ENCODE measurements at regions not wholly inside any gene's neighbourhood (a gene's known extent, or its start where the extent isn't known, plus 50 kb on each side); places are given as distances from the start of the nearest gene placed in this dataset.

DNA sequence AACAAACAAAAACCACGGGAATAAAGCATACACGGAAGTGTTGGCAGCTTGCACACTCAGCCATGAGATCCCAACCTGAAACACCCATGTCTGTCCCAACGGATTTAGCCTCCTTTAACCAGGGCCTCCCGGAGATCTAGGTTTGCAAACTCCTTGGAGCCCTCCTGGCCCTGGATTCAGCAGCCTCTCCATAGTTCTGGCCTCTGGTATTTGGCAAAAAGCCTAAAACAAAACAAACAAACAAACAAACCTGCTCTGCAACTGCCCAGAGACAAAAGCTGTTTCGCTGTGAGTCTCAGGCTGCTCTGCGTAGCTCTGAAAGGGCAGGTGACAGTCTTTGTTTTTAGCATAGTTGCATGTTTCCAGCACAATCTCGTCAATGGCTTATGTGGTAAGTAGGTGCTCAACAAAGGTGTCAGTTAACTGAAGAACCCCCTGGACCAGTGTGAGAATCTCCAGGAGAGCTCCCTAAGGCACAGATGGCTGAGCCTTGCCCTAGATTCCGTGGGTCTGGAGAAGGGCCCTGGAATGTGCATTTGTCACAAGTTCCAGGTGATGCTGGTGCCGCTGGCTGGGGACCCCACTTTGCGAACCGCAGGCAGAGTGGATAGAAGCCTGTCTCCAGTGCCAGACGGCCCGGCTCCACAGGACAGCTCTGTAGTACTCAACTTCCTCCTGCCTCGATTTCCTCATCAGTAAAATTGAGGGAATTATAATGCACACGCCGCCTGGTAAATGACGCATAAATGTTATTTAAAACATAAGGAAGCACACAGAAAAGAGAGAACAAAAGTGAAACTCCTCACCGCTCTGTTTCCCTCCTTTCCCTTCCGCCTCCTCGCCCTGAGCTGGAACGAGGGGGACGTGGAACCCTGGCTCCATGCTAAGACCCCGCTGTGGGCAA lies 86.2 kb downstream of the RIPK4 start:
- Histone ChIP-seq H3K36me3 (ENCODE audit: control insufficient read depth in 1 of 2, insufficient read depth in 2 of 2, low read length in 2 of 2) (no peaks in the 10 kb centered on the region), H3K9me3 (ENCODE audit: control insufficient read depth in 1 of 2, low read length in 2 of 2) (no peaks in the 10 kb centered on the region), H3K4me1 (ENCODE audit: control insufficient read depth in 1 of 2, insufficient read depth in 2 of 2, low read length in 2 of 2) (peaks cover 24 to 33% of the 10 kb centered on the region in 2 donors), H3K27me3 (ENCODE audit: control insufficient read depth in 1 of 2, insufficient read depth in 2 of 2, low read length in 2 of 2) (no peaks in the 10 kb centered on the region), H3K4me3 (ENCODE audit: low read depth in 1 of 2, low read length in 2 of 2) (no peak overlapping the region), H3K27ac (ENCODE audit: low read depth, low read length) (peak overlapping the region; percentile 27), H3K9ac (ENCODE audit: low read depth in 1 of 2, low read length in 2 of 2) (peak overlapping the region; percentile 12 to 28)

DNA sequence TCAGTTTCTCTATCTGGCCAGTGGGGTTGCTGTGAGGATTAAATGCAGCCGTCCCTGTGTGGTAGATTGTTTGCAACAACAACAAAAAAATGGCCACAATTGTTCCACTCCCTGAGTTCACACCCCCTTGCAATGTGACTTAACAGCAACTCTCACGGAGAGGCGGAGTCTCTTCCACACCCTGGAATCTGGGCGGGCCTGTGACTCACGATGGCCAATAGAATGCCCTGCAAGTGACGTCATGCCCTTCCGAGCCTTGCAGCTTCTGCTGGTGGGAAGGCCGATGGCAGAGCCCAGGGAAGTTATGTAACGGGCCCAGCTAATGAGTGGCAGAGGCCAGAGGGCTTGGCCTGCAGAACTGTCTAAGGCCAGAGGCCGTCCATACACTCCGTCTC lies 87.9 kb downstream of the RIPK4 start:
- Histone ChIP-seq H3K9me3 (ENCODE audit: control insufficient read depth in 1 of 2, low read length in 2 of 2) (no peaks in the 10 kb centered on the region), H3K4me3 (ENCODE audit: low read depth in 1 of 2, low read length in 2 of 2) (peak overlapping the region; percentile 53 to 58), H3K9ac (ENCODE audit: low read depth in 1 of 2, low read length in 2 of 2) (peak overlapping the region; percentile 84 to 94), H3K4me1 (ENCODE audit: control insufficient read depth in 1 of 2, insufficient read depth in 2 of 2, low read length in 2 of 2) (peaks cover 18 to 27% of the 10 kb centered on the region in 2 donors), H3K27me3 (ENCODE audit: control insufficient read depth in 1 of 2, insufficient read depth in 2 of 2, low read length in 2 of 2) (no peaks in the 10 kb centered on the region), H3K36me3 (ENCODE audit: control insufficient read depth in 1 of 2, insufficient read depth in 2 of 2, low read length in 2 of 2) (no peaks in the 10 kb centered on the region), H3K27ac (ENCODE audit: low read depth, low read length) (peak overlapping the region; percentile 98)

DNA sequence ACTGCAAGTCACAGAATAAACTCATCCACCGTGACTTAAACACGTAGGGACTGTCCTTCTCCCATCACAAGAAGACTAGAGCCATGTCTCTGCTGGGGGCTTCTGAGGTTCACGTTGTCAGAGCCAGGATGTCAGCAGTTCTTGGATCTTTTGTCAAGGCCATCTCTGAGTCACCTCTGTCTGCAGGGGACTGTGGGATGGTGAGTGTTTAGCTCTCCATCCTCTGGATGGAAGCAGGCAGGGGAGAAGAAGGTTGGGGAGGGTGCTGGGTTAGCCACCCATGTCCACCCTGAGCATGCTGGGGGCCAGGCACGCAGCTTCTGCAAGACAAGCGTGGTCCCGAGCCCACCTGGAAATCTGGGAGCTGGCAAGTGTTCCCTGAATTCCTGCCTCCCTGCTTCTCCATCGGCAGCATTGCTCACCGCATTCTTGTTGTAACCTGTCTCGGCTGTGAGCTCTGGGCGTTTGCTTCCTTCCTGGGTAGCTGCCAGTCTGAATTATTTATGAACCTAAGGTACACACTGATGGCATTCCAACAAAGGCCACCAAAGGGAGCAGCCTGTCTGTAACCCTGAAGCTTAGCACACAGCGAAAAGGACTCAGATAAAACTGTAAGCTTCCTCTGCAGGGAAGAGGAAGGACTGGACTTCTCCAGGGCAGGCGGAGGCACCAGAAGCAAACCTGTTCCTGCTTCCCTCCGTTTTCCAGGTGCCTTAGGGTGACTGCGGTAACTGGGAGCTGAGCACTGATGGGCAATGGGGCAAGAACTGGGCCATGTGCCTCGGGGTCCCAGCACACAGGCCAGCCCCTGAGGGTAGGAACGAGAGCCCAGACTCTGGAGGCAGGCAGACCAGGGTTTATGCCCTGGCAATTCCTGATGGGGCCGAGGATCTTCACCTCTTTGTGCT lies 88.6 kb downstream of the RIPK4 start:
- Histone ChIP-seq H3K36me3 (ENCODE audit: control insufficient read depth in 1 of 2, insufficient read depth in 2 of 2, low read length in 2 of 2) (no peaks in the 10 kb centered on the region), H3K9ac (ENCODE audit: low read depth in 1 of 2, low read length in 2 of 2) (peak overlapping the region; percentile 84 to 94), H3K4me3 (ENCODE audit: low read depth in 1 of 2, low read length in 2 of 2) (peak overlapping the region; percentile 53 to 58), H3K4me1 (ENCODE audit: control insufficient read depth in 1 of 2, insufficient read depth in 2 of 2, low read length in 2 of 2) (peaks cover 18 to 27% of the 10 kb centered on the region in 2 donors), H3K27me3 (ENCODE audit: control insufficient read depth in 1 of 2, insufficient read depth in 2 of 2, low read length in 2 of 2) (no peaks in the 10 kb centered on the region), H3K9me3 (ENCODE audit: control insufficient read depth in 1 of 2, low read length in 2 of 2) (no peaks in the 10 kb centered on the region), H3K27ac (ENCODE audit: low read depth, low read length) (peak overlapping the region; percentile 98)

DNA sequence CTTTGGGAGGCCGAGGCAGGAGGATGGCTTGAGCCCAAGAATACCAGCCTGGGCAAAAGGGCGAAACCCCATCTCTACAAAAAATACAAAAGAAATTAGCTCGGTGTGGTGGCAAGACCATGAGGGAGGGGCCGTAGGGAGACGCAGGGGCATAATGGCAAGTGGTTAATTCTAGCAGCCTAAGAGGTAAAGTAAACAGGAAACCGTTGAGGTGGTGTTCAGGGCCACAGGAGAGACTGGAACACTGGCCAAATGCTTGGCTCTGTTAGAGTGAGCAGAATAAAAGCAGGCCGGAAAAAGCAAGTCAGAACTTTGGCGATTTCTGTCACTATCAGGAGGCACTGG lies 89.2 kb downstream of the RIPK4 start:
- Histone ChIP-seq H3K27me3 (ENCODE audit: control insufficient read depth in 1 of 2, insufficient read depth in 2 of 2, low read length in 2 of 2) (no peaks in the 10 kb centered on the region), H3K4me1 (ENCODE audit: control insufficient read depth in 1 of 2, insufficient read depth in 2 of 2, low read length in 2 of 2) (peaks cover 18 to 27% of the 10 kb centered on the region in 2 donors), H3K9ac (ENCODE audit: low read depth in 1 of 2, low read length in 2 of 2) (peak overlapping the region in 1 of 2 donors; percentile 84), H3K4me3 (ENCODE audit: low read depth in 1 of 2, low read length in 2 of 2) (no peak overlapping the region), H3K27ac (ENCODE audit: low read depth, low read length) (peak overlapping the region; percentile 98), H3K9me3 (ENCODE audit: control insufficient read depth in 1 of 2, low read length in 2 of 2) (no peaks in the 10 kb centered on the region), H3K36me3 (ENCODE audit: control insufficient read depth in 1 of 2, insufficient read depth in 2 of 2, low read length in 2 of 2) (no peaks in the 10 kb centered on the region)

DNA sequence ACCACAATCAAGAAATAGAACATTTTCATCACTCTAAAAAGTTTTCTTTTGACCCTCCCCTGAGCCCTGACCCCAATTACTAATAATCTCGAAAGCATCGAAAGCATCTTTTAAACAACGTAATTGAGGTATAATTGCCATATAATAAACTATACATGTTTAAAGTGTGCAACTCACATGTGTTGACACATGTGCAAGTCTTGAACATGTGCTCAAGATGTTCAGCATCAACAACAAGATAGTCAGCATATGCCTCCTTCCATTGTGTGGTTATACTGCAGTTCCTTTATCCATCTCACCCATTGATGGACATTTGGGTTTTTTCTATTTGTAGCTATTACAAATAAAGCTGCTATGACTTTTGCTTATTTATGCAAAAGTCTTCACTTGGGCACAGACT lies 90.7 kb downstream of the RIPK4 start:
- no peaks in the 10 kb centered on the region for H3K9me3 ChIP-seq (ENCODE audit: control insufficient read depth in 1 of 2, low read length in 2 of 2)
- H3K9ac ChIP-seq (ENCODE audit: low read depth in 1 of 2, low read length in 2 of 2) = no peak overlapping the region
- H3K27ac ChIP-seq (ENCODE audit: low read depth, low read length) = no peak overlapping the region
- no peaks in the 10 kb centered on the region for H3K36me3 ChIP-seq (ENCODE audit: control insufficient read depth in 1 of 2, insufficient read depth in 2 of 2, low read length in 2 of 2)
- no peak overlapping the region for H3K4me3 ChIP-seq (ENCODE audit: low read depth in 1 of 2, low read length in 2 of 2)
- H3K27me3 ChIP-seq (ENCODE audit: control insufficient read depth in 1 of 2, insufficient read depth in 2 of 2, low read length in 2 of 2) = no peaks in the 10 kb centered on the region
- H3K4me1 ChIP-seq (ENCODE audit: control insufficient read depth in 1 of 2, insufficient read depth in 2 of 2, low read length in 2 of 2) = peaks cover 18 to 27% of the 10 kb centered on the region in 2 donors

DNA sequence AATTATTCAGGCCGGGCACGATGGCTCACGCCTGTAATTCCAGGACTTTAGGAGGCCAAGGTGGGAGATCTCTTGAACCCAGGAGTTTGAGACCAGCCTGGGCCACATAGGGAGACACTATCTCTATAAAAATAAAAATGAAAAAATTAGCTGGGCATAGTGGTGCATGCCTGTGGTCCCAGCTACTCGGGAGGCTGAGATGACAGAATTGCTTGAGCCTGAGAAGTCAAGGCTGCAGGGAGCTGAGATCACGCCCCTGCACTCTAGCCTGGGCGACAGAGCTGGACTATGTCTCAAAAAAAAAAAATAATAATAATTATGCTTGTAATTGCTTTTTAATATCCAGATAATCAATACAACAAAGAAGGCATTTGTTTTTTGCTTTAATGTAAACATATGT lies 91.3 kb downstream of the RIPK4 start:
- Histone ChIP-seq H3K27ac (ENCODE audit: low read depth, low read length) (no peak overlapping the region), H3K9me3 (ENCODE audit: control insufficient read depth in 1 of 2, low read length in 2 of 2) (no peaks in the 10 kb centered on the region), H3K4me1 (ENCODE audit: control insufficient read depth in 1 of 2, insufficient read depth in 2 of 2, low read length in 2 of 2) (peaks cover 18 to 27% of the 10 kb centered on the region in 2 donors), H3K4me3 (ENCODE audit: low read depth in 1 of 2, low read length in 2 of 2) (no peak overlapping the region), H3K9ac (ENCODE audit: low read depth in 1 of 2, low read length in 2 of 2) (no peak overlapping the region), H3K36me3 (ENCODE audit: control insufficient read depth in 1 of 2, insufficient read depth in 2 of 2, low read length in 2 of 2) (no peaks in the 10 kb centered on the region), H3K27me3 (ENCODE audit: control insufficient read depth in 1 of 2, insufficient read depth in 2 of 2, low read length in 2 of 2) (no peaks in the 10 kb centered on the region)

DNA sequence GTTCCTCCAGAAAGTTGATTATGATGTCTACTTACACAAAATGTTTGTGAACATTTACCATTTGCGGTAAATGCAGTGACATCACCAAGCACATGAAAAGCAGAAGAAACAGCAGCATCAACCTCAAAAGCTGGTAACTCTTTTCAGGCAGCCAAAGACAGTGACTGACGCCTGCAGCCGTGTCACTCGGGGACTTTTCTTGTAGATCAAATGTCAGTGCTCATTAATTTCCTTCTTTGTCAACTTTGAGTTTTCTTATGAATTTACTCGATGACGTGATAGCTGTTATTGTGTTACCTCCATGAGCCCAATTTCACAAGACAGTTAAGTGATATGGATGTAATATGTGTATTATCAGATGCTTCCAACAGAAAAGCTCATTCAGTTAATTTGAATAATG lies 92.5 kb downstream of the RIPK4 start:
- peaks cover 18% of the 10 kb centered on the region in 2 donors for H3K4me1 ChIP-seq (ENCODE audit: control insufficient read depth in 1 of 2, insufficient read depth in 2 of 2, low read length in 2 of 2)
- no peak overlapping the region for H3K4me3 ChIP-seq (ENCODE audit: low read depth in 1 of 2, low read length in 2 of 2)
- no peak overlapping the region for H3K27ac ChIP-seq (ENCODE audit: low read depth, low read length)
- H3K27me3 ChIP-seq (ENCODE audit: control insufficient read depth in 1 of 2, insufficient read depth in 2 of 2, low read length in 2 of 2) = no peaks in the 10 kb centered on the region
- no peak overlapping the region for H3K9ac ChIP-seq (ENCODE audit: low read depth in 1 of 2, low read length in 2 of 2)
- no peaks in the 10 kb centered on the region for H3K9me3 ChIP-seq (ENCODE audit: control insufficient read depth in 1 of 2, low read length in 2 of 2)
- H3K36me3 ChIP-seq (ENCODE audit: control insufficient read depth in 1 of 2, insufficient read depth in 2 of 2, low read length in 2 of 2) = no peaks in the 10 kb centered on the region

DNA sequence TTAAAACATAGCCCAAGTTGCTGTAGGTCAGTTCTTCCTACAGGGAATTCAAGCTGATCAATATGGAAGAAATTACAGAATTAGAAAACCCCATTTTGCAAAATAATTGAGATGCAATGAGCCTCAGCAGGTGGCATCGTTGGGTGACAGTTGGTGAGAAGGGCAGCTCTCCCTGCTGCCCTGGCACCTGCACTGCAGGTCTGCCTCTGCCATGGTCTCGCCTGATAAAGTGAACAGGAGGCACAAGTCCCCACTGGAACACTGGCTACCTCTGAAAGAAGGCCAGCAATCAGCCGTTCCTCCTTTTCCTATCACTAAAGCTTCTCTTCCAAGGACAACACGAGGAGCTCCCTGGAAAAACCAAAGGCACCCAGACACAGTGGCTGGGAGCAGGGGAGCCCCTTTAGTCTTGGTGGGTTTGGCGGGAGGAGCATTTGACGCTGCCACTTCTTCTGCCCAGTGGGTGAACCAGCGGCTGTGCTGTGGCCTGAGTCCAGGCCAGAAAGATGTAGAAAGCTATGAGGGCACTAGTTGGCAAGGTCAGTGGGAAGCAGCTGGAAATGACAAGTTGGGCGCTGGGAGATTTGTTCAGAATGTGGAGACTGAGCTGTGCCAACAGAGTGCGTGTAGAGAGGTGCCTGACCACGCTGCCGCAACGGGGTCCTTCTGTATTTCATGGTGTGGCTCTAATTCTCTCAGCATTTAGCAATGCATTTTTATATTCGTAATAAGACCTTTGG lies 93.1 kb downstream of the RIPK4 start:
- H3K9ac ChIP-seq (ENCODE audit: low read depth in 1 of 2, low read length in 2 of 2) = no peak overlapping the region
- no peaks in the 10 kb centered on the region for H3K9me3 ChIP-seq (ENCODE audit: control insufficient read depth in 1 of 2, low read length in 2 of 2)
- peaks cover 13% of the 10 kb centered on the region in 2 donors for H3K4me1 ChIP-seq (ENCODE audit: control insufficient read depth in 1 of 2, insufficient read depth in 2 of 2, low read length in 2 of 2)
- no peaks in the 10 kb centered on the region for H3K36me3 ChIP-seq (ENCODE audit: control insufficient read depth in 1 of 2, insufficient read depth in 2 of 2, low read length in 2 of 2)
- H3K4me3 ChIP-seq (ENCODE audit: low read depth in 1 of 2, low read length in 2 of 2) = no peak overlapping the region
- no peaks in the 10 kb centered on the region for H3K27me3 ChIP-seq (ENCODE audit: control insufficient read depth in 1 of 2, insufficient read depth in 2 of 2, low read length in 2 of 2)
- H3K27ac ChIP-seq (ENCODE audit: low read depth, low read length) = no peak overlapping the region

DNA sequence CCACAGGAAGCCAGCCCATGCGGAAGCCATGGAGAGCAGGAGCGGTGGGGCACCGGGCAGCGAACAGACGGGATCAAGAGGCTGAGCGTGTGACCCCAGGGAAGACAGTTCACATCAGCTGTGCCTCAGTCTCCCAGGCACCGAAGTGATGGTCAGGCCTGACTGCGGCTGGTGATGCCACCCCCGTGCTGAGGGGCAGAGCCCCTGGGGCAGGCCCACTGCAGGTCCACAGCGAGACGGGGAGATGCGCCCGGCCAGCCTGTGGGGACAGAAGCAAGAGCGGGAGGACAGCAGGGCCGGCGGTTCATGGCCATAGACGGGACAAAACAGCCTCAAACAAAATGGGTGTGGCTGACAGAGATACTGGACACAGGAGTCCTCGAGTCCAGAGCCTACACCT lies 93.8 kb downstream of the RIPK4 start:
- no peak overlapping the region for H3K4me3 ChIP-seq (ENCODE audit: low read depth in 1 of 2, low read length in 2 of 2)
- H3K36me3 ChIP-seq (ENCODE audit: control insufficient read depth in 1 of 2, insufficient read depth in 2 of 2, low read length in 2 of 2) = no peaks in the 10 kb centered on the region
- H3K27me3 ChIP-seq (ENCODE audit: control insufficient read depth in 1 of 2, insufficient read depth in 2 of 2, low read length in 2 of 2) = no peaks in the 10 kb centered on the region
- H3K4me1 ChIP-seq (ENCODE audit: control insufficient read depth in 1 of 2, insufficient read depth in 2 of 2, low read length in 2 of 2) = peaks cover 6 to 7% of the 10 kb centered on the region in 2 donors
- H3K9me3 ChIP-seq (ENCODE audit: control insufficient read depth in 1 of 2, low read length in 2 of 2) = no peaks in the 10 kb centered on the region
- no peak overlapping the region for H3K27ac ChIP-seq (ENCODE audit: low read depth, low read length)
- H3K9ac ChIP-seq (ENCODE audit: low read depth in 1 of 2, low read length in 2 of 2) = no peak overlapping the region

All from duodenal mucosa (tissue), 2 donors.